WTC11 (cell line): ENCODE measurements at regions not wholly inside any gene's neighbourhood (a gene's known extent, or its start where the extent isn't known, plus 50 kb on each side); places are given as distances from the start of the nearest gene placed in this dataset.

Experiments used
- ATAC-seq: fragments of 200-7000 bp; cut with Tn5 transposase; 2 replicates; pipeline ENCODE4 v1.10.0; 2021; ENCODE audit warnings: mild to moderate bottlenecking, moderate library complexity
- CTCF ChIA-PET: fragments of 300-600 bp; sonication (Branson Sonifier 250); formaldehyde crosslinking; loops from one replicate; lab custom pipeline; 2021; ENCODE audit warnings: antibody characterized with exemption; lab: Charles Lee
- POLR2A ChIA-PET: fragments of 350-600 bp; sonication (Branson Sonifier 250); formaldehyde crosslinking; loops from one replicate; lab custom pipeline; 2021; ENCODE audit warnings: antibody characterized with exemption; lab: Charles Lee
- DNase-seq: peaks from one replicate; pipeline ENCODE4 v3.0.0; 2021; ENCODE audit warnings: low spot score
- H3K27ac Mint-ChIP-seq: 2 replicates; pipeline ENCODE4 v1.8.0; 2021; ENCODE audit warnings: mixed read lengths
- H3K27me3 Mint-ChIP-seq: 2 replicates; pipeline ENCODE4 v1.8.0; 2021; ENCODE audit warnings: low read depth, mild to moderate bottlenecking, moderate library complexity, mixed read lengths
- H3K36me3 Mint-ChIP-seq: 2 replicates; pipeline ENCODE4 v1.8.0; 2021; ENCODE audit warnings: mixed read lengths
- H3K4me1 Mint-ChIP-seq: 2 replicates; pipeline ENCODE4 v1.8.0; 2022; ENCODE audit warnings: mixed read lengths
- H3K4me3 Mint-ChIP-seq: 2 replicates; pipeline ENCODE4 v1.8.0; 2021; ENCODE audit warnings: mild to moderate bottlenecking, moderate library complexity, mixed read lengths
- H3K9me3 Mint-ChIP-seq: 2 replicates; pipeline ENCODE4 v1.8.0; 2021; ENCODE audit warnings: mixed read lengths
- CREM ChIP-seq: sonication (generic); formaldehyde crosslinking; IDR thresholded peaks from 2 replicates; pipeline ENCODE4 v1.8.1; 2022; ENCODE audit warnings: mild to moderate bottlenecking, missing genetic modification reagents, moderate library complexity
- ERG ChIP-seq: fragments of 250-450 bp; sonication (Bioruptor Pico); IDR thresholded peaks from 2 replicates; pipeline ENCODE4 v1.8.0; 2021; ENCODE audit warnings: mild to moderate bottlenecking
- ESRRA ChIP-seq: sonication (generic); formaldehyde crosslinking; IDR thresholded peaks from 2 replicates; pipeline ENCODE4 v1.8.1; 2022; ENCODE audit warnings: mild to moderate bottlenecking, missing genetic modification reagents, borderline replicate concordance
- FOXP1 ChIP-seq: sonication (generic); formaldehyde crosslinking; IDR thresholded peaks from 2 replicates; pipeline ENCODE4 v1.8.0; 2022; ENCODE audit warnings: missing genetic modification reagents, mild to moderate bottlenecking, moderate library complexity, borderline replicate concordance
- GABPB1 ChIP-seq: sonication (generic); formaldehyde crosslinking; IDR thresholded peaks from 2 replicates; pipeline ENCODE4 v1.8.1; 2023; ENCODE audit warnings: mild to moderate bottlenecking, missing genetic modification reagents
- GTF2I ChIP-seq: fragments of 250-450 bp; sonication (Bioruptor Pico); conservative IDR thresholded peaks from 2 replicates; pipeline ENCODE4 v1.4.0; 2021; ENCODE audit warnings: mild to moderate bottlenecking
- IRF2 ChIP-seq: sonication (generic); formaldehyde crosslinking; IDR thresholded peaks from 2 replicates; pipeline ENCODE4 v1.8.0; 2022; ENCODE audit warnings: low read depth, missing genetic modification reagents, borderline replicate concordance
- NR3C1 ChIP-seq: sonication (generic); formaldehyde crosslinking; conservative IDR thresholded peaks from 2 replicates; pipeline ENCODE4 v1.8.1; 2023; ENCODE audit warnings: low read depth, mild to moderate bottlenecking, missing genetic modification reagents
- PRRX2 ChIP-seq: fragments of 250-450 bp; sonication (Bioruptor Pico); IDR thresholded peaks from 2 replicates; pipeline ENCODE4 v1.8.0; 2021; ENCODE audit warnings: mild to moderate bottlenecking
- RORB ChIP-seq: fragments of 250-450 bp; sonication (Bioruptor Pico); IDR thresholded peaks from 2 replicates; pipeline ENCODE4 v1.9.0; 2021; ENCODE audit warnings: mild to moderate bottlenecking
- SP1 ChIP-seq: sonication (generic); formaldehyde crosslinking; conservative IDR thresholded peaks from 2 replicates; pipeline ENCODE4 v1.8.1; 2022; ENCODE audit warnings: missing genetic modification reagents
- TCF7 ChIP-seq: sonication (generic); formaldehyde crosslinking; IDR thresholded peaks from 2 replicates; pipeline ENCODE4 v1.8.0; 2022; ENCODE audit warnings: mild to moderate bottlenecking, low read depth, missing genetic modification reagents, moderate library complexity
- TEAD1 ChIP-seq: sonication (generic); formaldehyde crosslinking; IDR thresholded peaks from 2 replicates; pipeline ENCODE4 v1.8.0; 2022; ENCODE audit warnings: mild to moderate bottlenecking, missing genetic modification reagents
- ZBTB21 ChIP-seq: sonication (generic); formaldehyde crosslinking; IDR thresholded peaks from 2 replicates; pipeline ENCODE4 v1.8.1; 2023; ENCODE audit warnings: mild to moderate bottlenecking, missing genetic modification reagents, borderline replicate concordance
- ZSCAN18 ChIP-seq: fragments of 250-450 bp; sonication (Bioruptor Pico); IDR thresholded peaks from 2 replicates; pipeline ENCODE4 v2.1.2; 2022; ENCODE audit warnings: mild to moderate bottlenecking, moderate library complexity
- TF ChIP-seq, protein P1 (sequence below): sonication (generic); formaldehyde crosslinking; IDR thresholded peaks from 2 replicates; pipeline ENCODE4 v1.8.0; 2022; ENCODE audit warnings: mild to moderate bottlenecking, missing genetic modification reagents
- TF ChIP-seq, protein P2 (sequence below): sonication (generic); formaldehyde crosslinking; IDR thresholded peaks from 2 replicates; pipeline ENCODE4 v1.8.1; 2023; ENCODE audit warnings: mild to moderate bottlenecking, moderate library complexity, missing genetic modification reagents
- TF ChIP-seq, protein P3 (sequence below): sonication (generic); formaldehyde crosslinking; IDR thresholded peaks from 2 replicates; pipeline ENCODE4 v1.8.1; 2023; ENCODE audit warnings: mild to moderate bottlenecking, missing genetic modification reagents, borderline replicate concordance
- TF ChIP-seq, protein P4 (sequence below): sonication (generic); formaldehyde crosslinking; IDR thresholded peaks from 2 replicates; pipeline ENCODE4 v1.8.1; 2022; ENCODE audit warnings: mild to moderate bottlenecking, moderate library complexity, missing genetic modification reagents

DNA sequence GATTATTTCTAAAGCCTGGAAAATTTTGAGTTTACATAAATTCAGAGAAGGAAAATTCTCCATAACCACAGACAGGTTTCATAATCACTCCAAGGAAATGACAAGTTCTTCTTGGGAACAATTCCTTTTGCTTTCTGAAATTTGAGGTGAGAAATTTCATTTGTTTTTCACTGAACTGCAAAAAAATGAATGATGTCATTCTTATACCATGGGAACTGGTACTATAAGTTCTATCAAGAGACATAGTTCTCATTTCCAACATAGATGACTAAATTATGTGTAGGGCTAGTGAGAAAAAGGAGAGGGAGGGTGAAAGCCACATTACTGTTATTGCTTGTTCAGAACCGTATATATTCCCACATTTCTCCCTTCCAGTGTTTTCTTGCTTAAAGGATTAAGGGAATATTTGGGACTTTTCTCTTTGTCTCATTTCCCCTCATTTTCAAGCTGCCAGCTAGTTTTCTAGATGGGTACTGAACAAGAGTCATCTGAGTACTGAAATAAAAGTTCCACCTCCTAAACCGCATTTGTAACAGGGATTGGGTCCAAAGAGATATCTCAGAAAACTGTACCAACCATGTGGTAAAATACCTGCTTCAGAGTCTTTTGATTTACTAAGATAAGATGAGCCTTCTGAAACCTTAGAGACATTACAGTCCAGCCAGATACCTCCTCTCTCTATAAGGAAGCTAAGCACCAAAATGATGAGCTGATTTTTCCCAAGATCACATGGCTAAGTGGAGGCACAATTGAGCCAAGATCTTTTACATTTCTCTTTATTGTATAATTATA is 144.3 kb upstream of the PRDM1 start (continued):
- TF ChIP-seq, protein P1, sequence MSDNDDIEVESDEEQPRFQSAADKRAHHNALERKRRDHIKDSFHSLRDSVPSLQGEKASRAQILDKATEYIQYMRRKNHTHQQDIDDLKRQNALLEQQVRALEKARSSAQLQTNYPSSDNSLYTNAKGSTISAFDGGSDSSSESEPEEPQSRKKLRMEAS (CRISPR knock-in tag), result no peak
- no peak for TF ChIP-seq GABPB1 (CRISPR knock-in tag)
- no peak for TF ChIP-seq GTF2I (CRISPR knock-in tag)
- no peak for TF ChIP-seq CREM (CRISPR knock-in tag)
- no peak for TF ChIP-seq FOXP1 (CRISPR knock-in tag)
- TF ChIP-seq IRF2 (CRISPR knock-in tag), result no peak
- TF ChIP-seq, protein P2, sequence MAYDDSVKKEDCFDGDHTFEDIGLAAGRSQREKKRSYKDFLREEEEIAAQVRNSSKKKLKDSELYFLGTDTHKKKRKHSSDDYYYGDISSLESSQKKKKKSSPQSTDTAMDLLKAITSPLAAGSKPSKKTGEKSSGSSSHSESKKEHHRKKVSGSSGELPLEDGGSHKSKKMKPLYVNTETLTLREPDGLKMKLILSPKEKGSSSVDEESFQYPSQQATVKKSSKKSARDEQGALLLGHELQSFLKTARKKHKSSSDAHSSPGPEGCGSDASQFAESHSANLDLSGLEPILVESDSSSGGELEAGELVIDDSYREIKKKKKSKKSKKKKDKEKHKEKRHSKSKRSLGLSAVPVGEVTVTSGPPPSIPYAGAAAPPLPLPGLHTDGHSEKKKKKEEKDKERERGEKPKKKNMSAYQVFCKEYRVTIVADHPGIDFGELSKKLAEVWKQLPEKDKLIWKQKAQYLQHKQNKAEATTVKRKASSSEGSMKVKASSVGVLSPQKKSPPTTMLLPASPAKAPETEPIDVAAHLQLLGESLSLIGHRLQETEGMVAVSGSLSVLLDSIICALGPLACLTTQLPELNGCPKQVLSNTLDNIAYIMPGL (CRISPR knock-in tag), result no peak
- TF ChIP-seq SP1 (CRISPR knock-in tag), result no peak

GRCh38 chr6:105940990-105941389 is 145.1 kb upstream of the PRDM1 start:
- Mint-ChIP-seq H3K27ac (no peak overlapping the region), H3K9me3 (no peaks in the 10 kb centered on the region), H3K4me3 (no peak overlapping the region), H3K36me3 (no peaks in the 10 kb centered on the region), H3K27me3 (no peaks in the 10 kb centered on the region; the same call in 1 of the 2 replicates), H3K4me1 (no peaks in the 10 kb centered on the region)
- TF ChIP-seq RORB (no peak), ZBTB21 (CRISPR knock-in tag) (no peak), TCF7 (CRISPR knock-in tag) (no peak), NR3C1 (CRISPR knock-in tag) (no peak), ZSCAN18 (no peak), PRRX2 (CRISPR knock-in tag) (no peak), ERG (no peak), ESRRA (CRISPR knock-in tag) (no peak), TEAD1 (CRISPR knock-in tag) (no peak)
- TF ChIP-seq, protein P3, sequence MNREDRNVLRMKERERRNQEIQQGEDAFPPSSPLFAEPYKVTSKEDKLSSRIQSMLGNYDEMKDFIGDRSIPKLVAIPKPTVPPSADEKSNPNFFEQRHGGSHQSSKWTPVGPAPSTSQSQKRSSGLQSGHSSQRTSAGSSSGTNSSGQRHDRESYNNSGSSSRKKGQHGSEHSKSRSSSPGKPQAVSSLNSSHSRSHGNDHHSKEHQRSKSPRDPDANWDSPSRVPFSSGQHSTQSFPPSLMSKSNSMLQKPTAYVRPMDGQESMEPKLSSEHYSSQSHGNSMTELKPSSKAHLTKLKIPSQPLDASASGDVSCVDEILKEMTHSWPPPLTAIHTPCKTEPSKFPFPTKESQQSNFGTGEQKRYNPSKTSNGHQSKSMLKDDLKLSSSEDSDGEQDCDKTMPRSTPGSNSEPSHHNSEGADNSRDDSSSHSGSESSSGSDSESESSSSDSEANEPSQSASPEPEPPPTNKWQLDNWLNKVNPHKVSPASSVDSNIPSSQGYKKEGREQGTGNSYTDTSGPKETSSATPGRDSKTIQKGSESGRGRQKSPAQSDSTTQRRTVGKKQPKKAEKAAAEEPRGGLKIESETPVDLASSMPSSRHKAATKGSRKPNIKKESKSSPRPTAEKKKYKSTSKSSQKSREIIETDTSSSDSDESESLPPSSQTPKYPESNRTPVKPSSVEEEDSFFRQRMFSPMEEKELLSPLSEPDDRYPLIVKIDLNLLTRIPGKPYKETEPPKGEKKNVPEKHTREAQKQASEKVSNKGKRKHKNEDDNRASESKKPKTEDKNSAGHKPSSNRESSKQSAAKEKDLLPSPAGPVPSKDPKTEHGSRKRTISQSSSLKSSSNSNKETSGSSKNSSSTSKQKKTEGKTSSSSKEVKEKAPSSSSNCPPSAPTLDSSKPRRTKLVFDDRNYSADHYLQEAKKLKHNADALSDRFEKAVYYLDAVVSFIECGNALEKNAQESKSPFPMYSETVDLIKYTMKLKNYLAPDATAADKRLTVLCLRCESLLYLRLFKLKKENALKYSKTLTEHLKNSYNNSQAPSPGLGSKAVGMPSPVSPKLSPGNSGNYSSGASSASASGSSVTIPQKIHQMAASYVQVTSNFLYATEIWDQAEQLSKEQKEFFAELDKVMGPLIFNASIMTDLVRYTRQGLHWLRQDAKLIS (CRISPR knock-in tag), result no peak
- TF ChIP-seq, protein P4, sequence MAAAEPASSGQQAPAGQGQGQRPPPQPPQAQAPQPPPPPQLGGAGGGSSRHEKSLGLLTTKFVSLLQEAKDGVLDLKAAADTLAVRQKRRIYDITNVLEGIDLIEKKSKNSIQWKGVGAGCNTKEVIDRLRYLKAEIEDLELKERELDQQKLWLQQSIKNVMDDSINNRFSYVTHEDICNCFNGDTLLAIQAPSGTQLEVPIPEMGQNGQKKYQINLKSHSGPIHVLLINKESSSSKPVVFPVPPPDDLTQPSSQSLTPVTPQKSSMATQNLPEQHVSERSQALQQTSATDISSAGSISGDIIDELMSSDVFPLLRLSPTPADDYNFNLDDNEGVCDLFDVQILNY (CRISPR knock-in tag), result no peak
- DNase-seq (no peak), ATAC-seq (no peak)
- CTCF ChIA-PET, result no interaction called here
- POLR2A ChIA-PET, result interaction anchor here (0.5 kb wide), 1 partner anchor 1119 kb away, joined by 3 read pairs; no protein-coding TSS in a partner anchor
